GM12892 (cell line): ENCODE measurements at regions not wholly inside any gene's neighbourhood (a gene's known extent, or its start where the extent isn't known, plus 50 kb on each side); places are given as distances from the start of the nearest gene placed in this dataset.

ENCODE experiments used
- POLR2A ChIP-seq: IDR thresholded peaks from 2 replicates; pipeline ENCODE4 v1.6.1; 2011; ENCODE audit warnings: low read depth, low read length, control low read depth
- POLR2AphosphoS5 ChIP-seq: IDR thresholded peaks from 2 replicates; pipeline ENCODE4 v1.6.1; 2011; ENCODE audit warnings: low read depth, low read length, control low read depth

GRCh38 chr17:15038656-15039055, 226.5 kb downstream of the PMP22 start:
- TF ChIP-seq POLR2A (no peak), POLR2AphosphoS5 (no peak)
